ENCODE measurements at regions not wholly inside any gene's neighbourhood (a gene's known extent, or its start where the extent isn't known, plus 50 kb on each side); places are given as distances from the start of the nearest gene placed in this dataset.

- no peak for DNase-seq (ENCODE audit: low read depth in 2 of 2)
Measured at GRCh38 chr14:98741523-98741922, 530.5 kb downstream of the BCL11B start.

DNA sequence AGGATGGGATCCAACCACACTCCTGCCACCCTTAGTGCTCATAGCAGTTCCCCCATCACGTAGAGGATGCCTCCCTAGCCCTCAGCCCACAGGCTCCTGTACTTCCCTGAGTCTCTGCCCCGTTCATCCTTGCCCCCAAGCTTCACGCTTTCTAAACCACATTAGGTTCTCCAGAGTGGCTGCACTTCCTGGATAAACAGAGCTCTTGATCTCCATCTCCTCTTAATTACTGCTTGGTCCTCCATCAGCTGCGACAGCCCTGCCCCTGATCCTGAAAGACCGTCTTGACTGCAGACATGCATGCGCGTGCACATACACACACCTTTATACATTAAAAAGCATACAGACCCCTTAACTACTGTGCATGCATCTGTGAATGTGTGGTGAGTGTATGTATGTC, 530.0 kb downstream of the BCL11B start:
- DNase-seq (ENCODE audit: low read depth in 2 of 2) = no peak

- DNase-seq (ENCODE audit: low read depth in 2 of 2) = no peak
Measured at GRCh38 chr14:98743536-98743935, 528.5 kb downstream of the BCL11B start.

GRCh38 chr14:98748966-98749365, 523.0 kb downstream of the BCL11B start:
- DNase-seq (ENCODE audit: low read depth in 2 of 2) = no peak

DNA sequence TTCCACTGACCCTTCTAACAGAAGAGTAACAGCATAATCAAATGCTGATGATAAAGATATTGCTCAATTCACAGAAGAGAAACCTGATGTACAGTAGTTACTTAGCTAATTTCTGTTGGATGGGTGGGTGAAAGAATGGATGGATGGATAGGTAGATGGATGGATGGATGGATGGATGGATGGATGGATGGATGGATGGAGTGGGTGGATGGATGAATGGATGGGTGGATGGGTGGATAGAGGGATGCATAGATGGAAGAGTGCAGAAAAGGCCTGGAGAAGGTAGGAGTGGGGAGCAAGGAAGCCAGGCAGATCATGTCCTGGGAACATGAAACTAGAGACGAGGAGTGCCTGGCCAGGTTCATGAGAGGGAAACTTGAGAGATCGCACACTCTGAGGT, 520.9 kb downstream of the BCL11B start:
- DNase-seq (ENCODE audit: low read depth in 2 of 2) = no peak

- DNase-seq (ENCODE audit: low read depth in 2 of 2) = no peak
Measured at GRCh38 chr14:98752660-98753059, 519.3 kb downstream of the BCL11B start.

GRCh38 chr14:98754343-98755020, 517.5 kb downstream of the BCL11B start:
- DNase-seq (ENCODE audit: low read depth in 2 of 2) = no peak

DNA sequence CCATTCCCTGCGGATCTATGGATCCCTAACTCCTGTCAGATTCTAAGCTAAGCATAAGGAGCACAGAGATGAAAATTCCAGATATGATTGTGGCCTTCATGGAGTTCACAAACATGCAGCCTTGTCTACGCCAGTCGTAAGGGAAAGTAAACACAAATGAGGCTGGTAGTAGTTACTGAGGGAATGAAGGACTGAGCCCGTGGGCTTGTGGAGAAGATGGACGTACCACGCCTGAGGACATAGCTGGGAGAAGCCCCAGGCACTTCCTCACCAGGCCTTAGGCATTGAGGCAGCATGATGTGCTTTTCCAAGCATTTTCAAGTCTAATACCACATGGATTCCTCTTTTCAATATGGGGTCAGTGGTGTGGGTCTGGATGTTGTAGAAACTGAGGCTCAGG, 515.2 kb downstream of the BCL11B start:
- DNase-seq (ENCODE audit: low read depth in 2 of 2) = no peak

- DNase-seq (ENCODE audit: low read depth in 2 of 2) = no peak
Measured at GRCh38 chr14:98758440-98758839, 513.6 kb downstream of the BCL11B start.

GRCh38 chr14:98761993-98762392, 510.0 kb downstream of the BCL11B start:
- DNase-seq (ENCODE audit: low read depth in 2 of 2) = no peak

DNA sequence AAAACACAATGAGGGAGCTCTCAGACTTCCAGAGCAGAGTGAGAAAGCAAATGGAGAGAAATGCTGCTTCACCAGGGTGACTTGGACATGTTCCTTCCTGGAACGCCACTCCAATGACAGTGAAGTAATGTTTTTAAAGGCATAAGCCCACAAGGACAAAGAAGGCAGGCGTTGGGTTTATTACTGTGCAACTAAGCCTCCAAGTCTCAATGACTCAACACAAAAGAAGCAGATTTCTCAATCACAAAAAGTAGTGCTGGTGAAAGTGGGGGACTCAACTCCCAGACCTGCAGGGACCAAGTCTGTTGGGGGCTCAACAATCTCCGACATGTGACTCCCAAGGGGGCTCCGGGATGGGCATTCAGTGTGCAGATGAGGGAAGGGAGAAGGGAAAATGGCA, 505.2 kb downstream of the BCL11B start:
- DNase-seq (ENCODE audit: low read depth in 2 of 2) = no peak

DNA sequence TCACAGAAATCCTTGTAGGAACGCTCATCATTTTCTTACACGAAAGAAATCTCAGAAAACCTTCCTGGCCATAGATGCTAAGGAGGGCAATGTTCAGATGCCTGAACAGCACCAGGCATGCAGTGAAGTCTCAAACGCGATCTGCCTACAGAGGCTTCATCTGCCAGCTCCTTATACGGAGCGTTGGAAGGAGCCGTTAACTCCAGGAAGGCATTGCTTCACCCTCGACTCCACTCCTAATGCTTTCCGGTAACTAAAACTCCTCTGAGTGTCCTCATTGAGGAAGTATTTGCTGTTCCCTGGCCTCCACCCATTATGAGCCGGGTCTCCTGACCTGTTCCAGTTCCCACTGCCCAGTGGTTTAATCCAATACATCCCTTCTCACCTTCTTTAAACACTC, 502.7 kb downstream of the BCL11B start:
- no peak for DNase-seq (ENCODE audit: low read depth in 2 of 2)

GRCh38 chr14:98770151-98770550, 501.8 kb downstream of the BCL11B start:
- no peak for DNase-seq (ENCODE audit: low read depth in 2 of 2)

GRCh38 chr14:98773814-98774213, 498.2 kb downstream of the BCL11B start:
- no peak for DNase-seq (ENCODE audit: low read depth in 2 of 2)

GRCh38 chr14:98775892-98776291, 496.1 kb downstream of the BCL11B start:
- no peak for DNase-seq (ENCODE audit: low read depth in 2 of 2)

DNA sequence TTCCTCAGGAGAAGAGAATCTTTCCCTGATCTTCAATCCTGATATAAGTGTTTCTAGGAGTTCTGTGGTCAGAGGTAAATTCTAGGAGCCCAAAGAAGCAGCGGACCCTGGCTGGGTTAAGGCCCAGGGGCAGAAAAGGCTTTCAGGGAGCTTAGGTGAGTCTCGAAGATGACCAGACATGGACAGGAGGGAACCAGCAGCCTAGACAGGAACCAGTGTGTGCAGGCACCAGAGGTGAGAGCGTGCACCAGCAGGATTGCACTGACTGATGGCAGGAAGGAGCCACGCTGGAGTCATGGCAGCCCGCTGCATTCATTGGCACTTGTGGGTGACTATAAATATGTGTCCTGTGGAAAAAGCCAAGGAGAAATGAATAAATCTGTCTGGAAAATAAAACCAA, 489.9 kb downstream of the BCL11B start:
- no peak for DNase-seq (ENCODE audit: low read depth in 2 of 2)

- DNase-seq (ENCODE audit: low read depth in 2 of 2) = no peak
Measured at GRCh38 chr14:98785578-98785977, 486.4 kb downstream of the BCL11B start.

DNA sequence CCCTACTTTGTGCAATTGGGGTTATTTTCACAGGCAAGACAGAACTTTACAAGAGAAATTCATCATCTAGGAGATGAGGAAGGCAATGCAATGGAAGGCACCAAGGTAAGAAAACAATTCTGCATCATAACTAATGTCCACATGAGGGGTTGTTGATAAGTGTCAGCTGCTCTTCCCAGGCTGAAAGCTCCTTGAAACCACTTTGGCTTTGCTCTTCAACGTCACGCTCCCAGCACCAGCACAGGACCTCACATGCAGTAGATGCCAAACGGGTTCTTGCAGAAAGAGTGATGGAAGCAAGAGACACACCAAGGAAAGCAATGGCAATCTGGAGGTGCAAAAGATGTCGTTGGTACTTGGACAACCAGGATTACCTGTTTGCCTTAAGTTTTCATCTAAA, 485.5 kb downstream of the BCL11B start:
- no peak for DNase-seq (ENCODE audit: low read depth in 2 of 2)

- no peak for DNase-seq (ENCODE audit: low read depth in 2 of 2)
Measured at GRCh38 chr14:98791661-98792060, 480.3 kb downstream of the BCL11B start.

GRCh38 chr14:98792171-98792570, 479.8 kb downstream of the BCL11B start:
- no peak for DNase-seq (ENCODE audit: low read depth in 2 of 2)

DNA sequence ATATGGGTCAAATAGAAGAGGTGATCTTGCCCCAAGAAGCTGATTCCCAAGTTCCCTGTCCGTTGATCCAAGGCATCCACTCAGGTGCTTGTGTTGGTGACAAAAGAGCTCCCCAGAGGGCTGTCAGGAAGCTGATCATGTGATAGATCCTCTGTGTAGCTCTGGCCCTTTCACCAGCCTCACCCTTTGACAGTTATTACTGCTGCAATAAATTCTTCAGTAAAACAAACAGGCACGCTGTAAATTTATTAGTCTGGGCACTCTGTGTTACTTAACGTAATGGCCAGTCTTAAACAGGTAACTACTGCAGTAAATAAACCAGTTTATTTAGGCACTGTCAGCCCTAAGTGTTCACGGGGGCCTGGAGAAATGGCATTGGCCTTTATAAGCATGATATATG, 473.9 kb downstream of the BCL11B start:
- DNase-seq (ENCODE audit: low read depth in 2 of 2) = no peak

DNA sequence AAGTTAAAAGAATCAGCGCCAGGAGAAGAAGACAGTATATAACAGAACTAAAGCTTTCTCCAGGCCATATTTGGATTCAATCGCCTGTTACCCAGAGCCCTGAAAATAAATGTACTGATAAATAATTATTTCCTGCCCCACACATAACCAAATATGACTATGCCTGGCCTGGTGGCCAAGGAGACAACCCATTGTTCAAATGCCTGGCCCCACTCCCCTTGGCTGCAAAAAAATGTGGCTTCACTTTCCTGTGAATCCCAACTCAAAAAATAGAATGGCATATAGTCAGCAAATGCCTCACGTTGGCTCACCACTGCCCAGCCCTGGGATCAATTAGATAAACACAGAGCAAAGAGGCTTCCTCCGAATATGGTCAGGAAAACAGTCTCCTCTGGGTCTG, 472.1 kb downstream of the BCL11B start:
- DNase-seq (ENCODE audit: low read depth in 2 of 2) = no peak

DNA sequence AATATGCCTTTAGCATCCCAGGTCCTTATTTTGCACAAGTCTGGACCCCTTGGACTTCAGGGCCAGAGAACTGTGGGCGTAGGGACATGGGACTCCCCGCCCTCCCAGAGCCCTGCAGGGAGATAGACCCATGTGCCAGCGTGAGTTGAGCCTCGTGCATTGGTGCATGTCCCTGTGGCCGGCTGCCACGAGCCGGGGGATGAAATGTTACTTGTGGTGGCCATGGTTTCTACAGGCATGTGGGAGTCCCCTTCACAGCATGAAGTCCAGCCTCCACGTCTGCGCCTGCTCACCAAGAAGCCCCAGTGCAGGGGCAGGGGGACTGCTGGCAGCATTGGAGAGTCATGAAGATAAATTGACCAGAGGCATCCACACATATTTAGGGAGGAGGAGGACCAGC, 470.0 kb downstream of the BCL11B start:
- no peak for DNase-seq (ENCODE audit: low read depth in 2 of 2)

- no peak for DNase-seq (ENCODE audit: low read depth in 2 of 2)
Measured at GRCh38 chr14:98803196-98803595, 468.8 kb downstream of the BCL11B start.
